ENCODE measurements at regions not wholly inside any gene's neighbourhood (a gene's known extent, or its start where the extent isn't known, plus 50 kb on each side); places are given as distances from the start of the nearest gene placed in this dataset.

- no peaks in the 10 kb centered on the region for H3K23me2 ChIP-seq (ENCODE audit: insufficient read length, low read depth, low read length, poor library complexity, severe bottlenecking)
- peaks cover 0 to 8% of the 10 kb centered on the region in 2 experiments; a peak in 1 of 5 replicates for H3K9me3 Mint-ChIP-seq
- H4K20me1 ChIP-seq (ENCODE audit: control insufficient read depth, insufficient read depth, insufficient read length), result no peaks in the 10 kb centered on the region
- H2BK5ac ChIP-seq (ENCODE audit: insufficient read length, low read length), result no peak overlapping the region
- no peaks in the 10 kb centered on the region for H3K9me3 ChIP-seq (ENCODE audit: control insufficient read depth, low read depth, low read length)
- H3K79me2 ChIP-seq (ENCODE audit: insufficient read depth, low read length), result no peaks in the 10 kb centered on the region
- no peak overlapping the region for H3K14ac ChIP-seq (ENCODE audit: insufficient read depth, low read length)
- H3K4me2 ChIP-seq (ENCODE audit: insufficient read depth, insufficient read length, low read length), result no peak overlapping the region
- H3K27ac ChIP-seq (ENCODE audit: insufficient read length, low read depth, low read length), result no peak overlapping the region
- H2BK12ac ChIP-seq (ENCODE audit: insufficient read length, low read depth, low read length), result no peak overlapping the region
- H3K27ac Mint-ChIP-seq, result peak overlapping the region in 1 of 3 experiments; percentile 32; a peak in 1 of 7 replicates
- H4K8ac ChIP-seq (replicated peaks; ENCODE audit: insufficient read length, low read depth, low read length), result no peak overlapping the region
- H3T11ph ChIP-seq (ENCODE audit: low read length), result no peak overlapping the region
- no peak overlapping the region for H3K56ac ChIP-seq (ENCODE audit: insufficient read length, low read depth, low read length)
- peaks cover 6 to 9% of the 10 kb centered on the region in 2 experiments for H3K4me1 Mint-ChIP-seq
- no peaks in the 10 kb centered on the region for H3K4me1 ChIP-seq (ENCODE audit: insufficient read depth, low read length)
- WGBS (ENCODE audit: extremely low coverage, insufficient read length, low lambda C conversion rate), result no CpG with 5 or more reads among the region's 10 CpGs
- no peak for TF ChIP-seq CTCF (conservative IDR thresholded peaks at IDR 0.05)
- no peaks in the 10 kb centered on the region for H3K79me1 ChIP-seq (ENCODE audit: insufficient read depth, low read depth, low read length, poor library complexity, severe bottlenecking)
- H4K5ac ChIP-seq (ENCODE audit: insufficient read length, low read depth, low read length), result no peak overlapping the region
- H3K23ac ChIP-seq (ENCODE audit: insufficient read length, low read depth, low read length), result no peak overlapping the region
- no peak overlapping the region for H3K4ac ChIP-seq (ENCODE audit: low read depth, low read length)
- no peaks in the 10 kb centered on the region for H3K27me3 ChIP-seq (ENCODE audit: insufficient read depth, low read length)
- H2AFZ ChIP-seq (ENCODE audit: low read length), result no peak overlapping the region
- no peak overlapping the region for H2AK5ac ChIP-seq (ENCODE audit: insufficient read length, low read length)
- H2BK15ac ChIP-seq (ENCODE audit: low read depth, low read length), result no peak overlapping the region
- DNase-seq, result no peak
- H3K18ac ChIP-seq (ENCODE audit: insufficient read length, low read depth, low read length), result no peak overlapping the region
- H3K36me3 Mint-ChIP-seq (ENCODE audit: insufficient read depth in 1 of 3, low read depth in 3 of 3), result peaks cover 0 to 23% (median 0%) of the 10 kb centered on the region in 3 experiments; a peak in 3 of 7 replicates
- H2BK120ac ChIP-seq (ENCODE audit: low read depth, low read length, poor library complexity, severe bottlenecking), result no peak overlapping the region
- H3K4me3 Mint-ChIP-seq, result no peak overlapping the region
- H4K91ac ChIP-seq (ENCODE audit: insufficient read length, low read depth, low read length), result no peak overlapping the region
- H3K9ac ChIP-seq (ENCODE audit: extremely low read depth, insufficient read length, low read length), result no peak overlapping the region
- no peak overlapping the region for H2BK20ac ChIP-seq (ENCODE audit: low read depth, low read length, poor library complexity, severe bottlenecking)
- H3K27me3 Mint-ChIP-seq (ENCODE audit: low read depth), result no peaks in the 10 kb centered on the region
These were observed 143.3 kb upstream of the GPR26 start for GRCh38 chr10:123522702-123523312.

Data from H9 (cell line).